Esophagus (tissue), 2 donors: ENCODE measurements at regions not wholly inside any gene's neighbourhood (a gene's known extent, or its start where the extent isn't known, plus 50 kb on each side); places are given as distances from the start of the nearest gene placed in this dataset.

Source experiments
- H3K27ac ChIP-seq, 2 donors: one replicate each; pipeline ENCODE4 v1.5.1; 2013; ENCODE audit warnings: low read depth in 2 of 2, mild to moderate bottlenecking in 2 of 2, inconsistent platforms in 1 of 2, low read length in 1 of 2, moderate library complexity in 1 of 2
- H3K27me3 ChIP-seq, 2 donors: one replicate each; pipeline ENCODE4 v1.6.1; 2013; ENCODE audit warnings: low read length in 2 of 2, control low read depth in 1 of 2, mild to moderate bottlenecking in 1 of 2; ENCODE audit not compliant: insufficient read depth in 2 of 2, control insufficient read depth in 1 of 2
- H3K36me3 ChIP-seq, 2 donors: one replicate each; pipeline ENCODE4 v1.6.1; 2013; ENCODE audit warnings: low read length in 1 of 2; ENCODE audit not compliant: control insufficient read depth in 2 of 2, insufficient read depth in 2 of 2
- H3K4me1 ChIP-seq, 2 donors: one replicate each; pipeline ENCODE4 v1.6.1; 2013; ENCODE audit warnings: low read length in 1 of 2; ENCODE audit not compliant: control insufficient read depth in 2 of 2, insufficient read depth in 2 of 2
- H3K4me3 ChIP-seq, 2 donors: one replicate each; pipeline ENCODE4 v1.5.1; 2013; ENCODE audit warnings: low read length in 2 of 2, mild to moderate bottlenecking in 2 of 2, low read depth in 1 of 2, moderate library complexity in 1 of 2
- H3K9me3 ChIP-seq, 2 donors: one replicate each; pipeline ENCODE4 v1.6.1; 2013; ENCODE audit warnings: mild to moderate bottlenecking in 2 of 2, low read depth in 1 of 2, low read length in 1 of 2, moderate library complexity in 1 of 2; ENCODE audit not compliant: control insufficient read depth in 2 of 2, insufficient read depth in 1 of 2
- WGBS, 2 donors: extraction: QIAGEN DNeasy Blood & Tissue Kit; methylation state at CpG; one replicate each; pipeline ENCODE4 v1.1.7; 2013; 5-methylcytosine and 5-hydroxymethylcytosine counted together
- donor health status: healthy with polysubstance abuse.
- donor health status: Bipolar disorder and iron deficiency.

GRCh38 chr4:155430895-155431795, 54.4 kb upstream of the MAP9 start:
- H3K4me3 ChIP-seq, result no peak overlapping the region
- no peaks in the 10 kb centered on the region for H3K27me3 ChIP-seq
- no peaks in the 10 kb centered on the region for H3K36me3 ChIP-seq
- H3K4me1 ChIP-seq, result no peaks in the 10 kb centered on the region
- WGBS, 2 donors, result 34 to 54% methylated on average over 2 of the region's 2 CpGs
- no peak overlapping the region for H3K27ac ChIP-seq
- no peaks in the 10 kb centered on the region for H3K9me3 ChIP-seq

- H3K36me3 ChIP-seq, result no peaks in the 10 kb centered on the region
- no peak overlapping the region for H3K27ac ChIP-seq
- no peaks in the 10 kb centered on the region for H3K4me1 ChIP-seq
These were observed 51.4 kb upstream of the MAP9 start for GRCh38 chr4:155428128-155428527.

GRCh38 chr4:155426953-155427352, 50.2 kb upstream of the MAP9 start:
- H3K27me3 ChIP-seq, result no peaks in the 10 kb centered on the region
- H3K4me3 ChIP-seq, result no peak overlapping the region
- H3K4me1 ChIP-seq, result no peaks in the 10 kb centered on the region
- WGBS, 2 donors, result 58 to 65% methylated on average over 9 of the region's 9 CpGs
- H3K27ac ChIP-seq, result no peak overlapping the region
- H3K9me3 ChIP-seq, result no peaks in the 10 kb centered on the region
- no peaks in the 10 kb centered on the region for H3K36me3 ChIP-seq

More at GRCh38 chr4:155428128-155428527, 51.4 kb upstream of the MAP9 start:
- no peak overlapping the region for H3K4me3 ChIP-seq
- no peaks in the 10 kb centered on the region for H3K9me3 ChIP-seq
- no peaks in the 10 kb centered on the region for H3K27me3 ChIP-seq
